ENCODE measurements at regions not wholly inside any gene's neighbourhood (a gene's known extent, or its start where the extent isn't known, plus 50 kb on each side); places are given as distances from the start of the nearest gene placed in this dataset.

DNA sequence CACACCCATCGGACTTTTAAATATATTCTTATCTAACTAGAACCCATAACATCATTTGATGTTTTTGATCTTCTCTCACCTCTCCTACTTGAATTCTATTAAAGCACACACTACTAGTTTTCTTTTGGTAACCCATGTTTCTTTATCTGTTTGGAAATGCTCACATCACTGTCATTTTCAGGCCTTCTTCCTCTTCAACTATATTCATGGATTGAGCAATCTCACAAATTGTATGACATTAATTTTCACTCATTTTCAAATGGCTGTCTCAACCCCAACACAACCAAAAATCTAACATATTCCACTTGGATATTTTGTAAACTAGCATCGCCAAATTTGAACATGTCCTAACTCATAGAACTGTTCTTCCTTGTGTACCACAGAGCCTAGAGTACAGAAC is 488.0 kb upstream of the SEMA3A start:
- H3K9me3 Mint-ChIP-seq (ENCODE audit: unreplicated experiment), result no peaks in the 10 kb centered on the region
- H3K4me3 Mint-ChIP-seq (ENCODE audit: unreplicated experiment), result no peak overlapping the region
- H3K36me3 Mint-ChIP-seq (ENCODE audit: low read depth, unreplicated experiment), result no peaks in the 10 kb centered on the region
- TF ChIP-seq, protein P1, sequence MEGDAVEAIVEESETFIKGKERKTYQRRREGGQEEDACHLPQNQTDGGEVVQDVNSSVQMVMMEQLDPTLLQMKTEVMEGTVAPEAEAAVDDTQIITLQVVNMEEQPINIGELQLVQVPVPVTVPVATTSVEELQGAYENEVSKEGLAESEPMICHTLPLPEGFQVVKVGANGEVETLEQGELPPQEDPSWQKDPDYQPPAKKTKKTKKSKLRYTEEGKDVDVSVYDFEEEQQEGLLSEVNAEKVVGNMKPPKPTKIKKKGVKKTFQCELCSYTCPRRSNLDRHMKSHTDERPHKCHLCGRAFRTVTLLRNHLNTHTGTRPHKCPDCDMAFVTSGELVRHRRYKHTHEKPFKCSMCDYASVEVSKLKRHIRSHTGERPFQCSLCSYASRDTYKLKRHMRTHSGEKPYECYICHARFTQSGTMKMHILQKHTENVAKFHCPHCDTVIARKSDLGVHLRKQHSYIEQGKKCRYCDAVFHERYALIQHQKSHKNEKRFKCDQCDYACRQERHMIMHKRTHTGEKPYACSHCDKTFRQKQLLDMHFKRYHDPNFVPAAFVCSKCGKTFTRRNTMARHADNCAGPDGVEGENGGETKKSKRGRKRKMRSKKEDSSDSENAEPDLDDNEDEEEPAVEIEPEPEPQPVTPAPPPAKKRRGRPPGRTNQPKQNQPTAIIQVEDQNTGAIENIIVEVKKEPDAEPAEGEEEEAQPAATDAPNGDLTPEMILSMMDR (IDR thresholded peaks at IDR 0.05; ENCODE audit: unreplicated experiment), result no peak
- H3K27ac Mint-ChIP-seq (ENCODE audit: unreplicated experiment), result no peak overlapping the region
- H3K27me3 Mint-ChIP-seq (ENCODE audit: unreplicated experiment), result no peaks in the 10 kb centered on the region
- H3K4me1 Mint-ChIP-seq (ENCODE audit: unreplicated experiment), result peaks cover 8% of the 10 kb centered on the region
- no peak for DNase-seq (ENCODE audit: low spot score)

DNA sequence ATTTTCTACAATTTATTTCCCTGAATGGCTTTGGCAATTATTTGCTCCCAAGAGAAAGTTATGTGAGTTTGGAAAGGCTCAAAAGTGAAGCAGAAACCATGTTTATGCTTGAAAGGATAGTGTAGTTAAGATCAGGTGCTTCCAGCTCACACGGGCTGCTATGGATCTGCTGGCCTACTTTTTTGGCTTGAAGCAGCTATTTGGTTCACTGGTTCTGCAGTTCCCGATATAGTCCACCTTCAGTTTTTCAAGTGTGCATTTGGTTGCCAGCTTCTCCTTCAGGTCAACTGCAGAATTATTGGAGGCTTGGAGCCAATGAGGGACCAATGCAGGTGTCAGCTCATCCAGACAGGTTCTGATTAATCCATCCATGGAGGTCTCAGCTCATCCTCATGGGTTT is 484.3 kb upstream of the SEMA3A start:
- TF ChIP-seq, protein P1 (IDR thresholded peaks at IDR 0.05; ENCODE audit: unreplicated experiment), result no peak
- Mint-ChIP-seq H3K4me1 (ENCODE audit: unreplicated experiment) (peaks cover 8% of the 10 kb centered on the region), H3K9me3 (ENCODE audit: unreplicated experiment) (no peaks in the 10 kb centered on the region), H3K27me3 (ENCODE audit: unreplicated experiment) (no peaks in the 10 kb centered on the region), H3K4me3 (ENCODE audit: unreplicated experiment) (no peak overlapping the region), H3K27ac (ENCODE audit: unreplicated experiment) (no peak overlapping the region), H3K36me3 (ENCODE audit: low read depth, unreplicated experiment) (no peaks in the 10 kb centered on the region)
- DNase-seq (ENCODE audit: low spot score), result no peak

DNA sequence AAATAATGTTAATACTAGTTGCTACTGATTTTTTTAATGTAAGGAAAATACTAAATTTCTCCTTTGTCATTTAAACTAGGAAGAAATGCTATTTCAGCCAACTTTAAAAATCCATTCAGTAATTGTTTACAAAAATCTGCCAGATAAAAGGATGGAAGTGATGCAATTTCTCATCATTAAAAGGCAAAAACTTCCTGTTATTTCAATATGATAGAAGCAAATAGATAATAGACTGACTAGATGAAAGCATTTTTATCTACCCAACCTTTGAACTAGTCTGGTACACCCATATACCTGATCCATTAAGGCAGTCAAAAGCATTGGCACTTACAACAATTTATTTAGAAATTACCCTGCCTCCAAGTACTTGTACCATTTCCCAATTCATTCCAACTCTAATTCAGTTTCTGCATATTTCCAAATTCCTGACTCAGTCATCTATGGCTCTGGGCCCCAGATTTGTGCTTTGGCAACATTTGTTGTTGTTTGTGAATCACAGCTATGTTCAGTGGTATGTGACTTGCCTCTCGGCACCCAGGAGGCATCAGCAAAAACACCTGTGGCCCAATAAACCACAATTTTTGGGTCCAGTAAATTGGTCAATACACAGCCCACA is 482.6 kb upstream of the SEMA3A start:
- no peak overlapping the region for H3K27ac Mint-ChIP-seq (ENCODE audit: unreplicated experiment)
- no peak for DNase-seq (ENCODE audit: low spot score)
- TF ChIP-seq, protein P1 (IDR thresholded peaks at IDR 0.05; ENCODE audit: unreplicated experiment), result no peak
- no peaks in the 10 kb centered on the region for H3K27me3 Mint-ChIP-seq (ENCODE audit: unreplicated experiment)
- no peaks in the 10 kb centered on the region for H3K9me3 Mint-ChIP-seq (ENCODE audit: unreplicated experiment)
- H3K4me1 Mint-ChIP-seq (ENCODE audit: unreplicated experiment), result peaks cover 4% of the 10 kb centered on the region
- H3K4me3 Mint-ChIP-seq (ENCODE audit: unreplicated experiment), result no peak overlapping the region
- no peaks in the 10 kb centered on the region for H3K36me3 Mint-ChIP-seq (ENCODE audit: low read depth, unreplicated experiment)

DNA sequence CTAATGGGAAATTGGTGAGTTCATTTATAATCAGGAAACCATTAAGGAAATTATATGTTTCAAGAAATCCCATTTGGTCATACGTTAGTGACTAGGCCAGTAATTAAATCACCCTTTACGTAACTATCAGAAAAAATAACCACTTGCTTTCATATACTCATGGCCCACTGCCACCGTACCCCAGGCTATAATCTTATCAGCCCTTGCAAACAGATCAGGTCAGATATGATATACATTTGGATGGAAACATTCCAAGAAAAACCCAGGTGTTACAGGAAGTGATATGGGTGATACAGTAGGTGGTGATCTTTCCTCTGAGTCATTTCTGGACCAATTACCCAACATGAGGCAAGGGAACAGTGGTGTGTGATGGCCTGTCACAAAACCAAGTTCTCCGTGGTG is 481.0 kb upstream of the SEMA3A start:
- Mint-ChIP-seq H3K27ac (ENCODE audit: unreplicated experiment) (no peak overlapping the region), H3K4me3 (ENCODE audit: unreplicated experiment) (no peak overlapping the region), H3K9me3 (ENCODE audit: unreplicated experiment) (no peaks in the 10 kb centered on the region), H3K4me1 (ENCODE audit: unreplicated experiment) (peaks cover 4% of the 10 kb centered on the region), H3K27me3 (ENCODE audit: unreplicated experiment) (no peaks in the 10 kb centered on the region), H3K36me3 (ENCODE audit: low read depth, unreplicated experiment) (no peaks in the 10 kb centered on the region)
- no peak for DNase-seq (ENCODE audit: low spot score)
- TF ChIP-seq, protein P1 (IDR thresholded peaks at IDR 0.05; ENCODE audit: unreplicated experiment), result no peak

DNA sequence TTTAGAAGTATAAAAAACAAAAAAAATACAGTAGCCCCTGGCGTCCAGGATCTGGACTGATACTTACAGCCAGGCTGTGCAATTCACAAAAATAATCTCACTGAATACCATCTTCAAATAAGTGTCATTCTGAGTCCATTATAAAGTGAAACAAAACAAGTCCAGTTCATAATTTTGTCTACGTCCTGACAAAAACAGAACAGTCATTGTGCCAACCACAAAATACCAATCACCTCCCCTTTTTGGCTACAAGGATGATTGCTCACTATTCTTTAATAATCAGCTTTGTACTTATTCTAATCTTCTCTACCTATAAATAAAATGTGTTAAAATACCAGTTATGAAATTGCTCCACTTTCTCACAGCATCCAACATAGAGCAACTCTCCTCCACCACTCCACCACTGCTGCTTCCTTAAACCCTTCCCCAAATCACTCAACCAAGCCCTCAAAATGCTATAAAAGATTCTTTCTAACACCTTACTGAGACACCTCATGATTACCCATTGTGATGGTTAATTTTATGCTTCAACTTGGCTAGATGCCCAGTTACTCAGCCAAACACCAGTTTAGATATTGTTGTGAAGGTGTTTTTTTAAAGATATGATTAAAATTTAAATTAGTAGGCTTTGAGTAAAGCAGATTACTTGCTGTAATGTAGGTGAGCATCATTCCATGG is 479.8 kb upstream of the SEMA3A start:
- TF ChIP-seq, protein P1 (IDR thresholded peaks at IDR 0.05; ENCODE audit: unreplicated experiment), result no peak
- Mint-ChIP-seq H3K4me3 (ENCODE audit: unreplicated experiment) (no peak overlapping the region), H3K9me3 (ENCODE audit: unreplicated experiment) (no peaks in the 10 kb centered on the region), H3K27ac (ENCODE audit: unreplicated experiment) (no peak overlapping the region), H3K36me3 (ENCODE audit: low read depth, unreplicated experiment) (no peaks in the 10 kb centered on the region), H3K27me3 (ENCODE audit: unreplicated experiment) (no peaks in the 10 kb centered on the region), H3K4me1 (ENCODE audit: unreplicated experiment) (peaks cover 15% of the 10 kb centered on the region)
- no peak for DNase-seq (ENCODE audit: low spot score)

Measured in endothelial cell (in vitro differentiated cells).